HG03354 (cell line): ENCODE measurements at regions not wholly inside any gene's neighbourhood (a gene's known extent, or its start where the extent isn't known, plus 50 kb on each side); places are given as distances from the start of the nearest gene placed in this dataset.
"Not testable (repeated sequence)": the region's sequence is repeated elsewhere in the genome, so short reads cannot be mapped to it uniquely, and the experiment has no call there.

Experiments used
- ATAC-seq: cut with Tn5 transposase; IDR thresholded peaks from one replicate; pipeline ENCODE4 v1.9.1; 2021; ENCODE audit warnings: mild to moderate bottlenecking; ENCODE audit not compliant: unreplicated experiment, poor library complexity, severe bottlenecking

DNA sequence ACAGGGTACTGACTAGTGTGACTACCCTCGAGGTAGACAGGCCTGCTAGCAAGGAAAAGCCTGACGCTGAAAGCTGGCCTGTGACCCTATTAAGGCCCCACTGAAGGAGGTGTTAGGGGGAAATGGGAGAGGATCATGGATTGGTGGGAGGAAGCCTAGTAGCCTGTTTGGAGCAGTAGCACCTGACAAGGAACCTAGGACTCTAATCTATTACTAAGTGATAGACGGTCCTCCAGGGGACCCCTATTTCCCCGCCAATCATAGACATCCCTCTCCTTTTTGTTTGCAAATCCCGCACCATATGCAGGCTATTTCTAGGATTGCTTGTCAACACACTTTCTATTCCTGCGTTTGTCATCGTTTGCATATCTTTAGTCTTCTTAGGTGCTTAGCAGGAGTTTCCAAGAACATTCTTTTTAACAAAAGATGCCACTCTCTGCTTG is 1338.8 kb upstream of the MIR17HG start:
- no peak for ATAC-seq

GRCh38 chr13:90014038-90014437 is 1333.4 kb upstream of the MIR17HG start:
- ATAC-seq: no peak

GRCh38 chr13:90015565-90016507 is 1331.7 kb upstream of the MIR17HG start:
- no peak for ATAC-seq

GRCh38 chr13:90016688-90017087 is 1330.8 kb upstream of the MIR17HG start:
- no peak for ATAC-seq

- no peak for ATAC-seq
Measured at GRCh38 chr13:90020536-90021070, 1326.9 kb upstream of the MIR17HG start.

- ATAC-seq: no peak
Measured at GRCh38 chr13:90027409-90027808, 1320.1 kb upstream of the MIR17HG start.

- no peak for ATAC-seq
Measured at GRCh38 chr13:90032313-90032712, 1315.2 kb upstream of the MIR17HG start.

GRCh38 chr13:90032841-90033493 is 1314.5 kb upstream of the MIR17HG start:
- no peak for ATAC-seq

DNA sequence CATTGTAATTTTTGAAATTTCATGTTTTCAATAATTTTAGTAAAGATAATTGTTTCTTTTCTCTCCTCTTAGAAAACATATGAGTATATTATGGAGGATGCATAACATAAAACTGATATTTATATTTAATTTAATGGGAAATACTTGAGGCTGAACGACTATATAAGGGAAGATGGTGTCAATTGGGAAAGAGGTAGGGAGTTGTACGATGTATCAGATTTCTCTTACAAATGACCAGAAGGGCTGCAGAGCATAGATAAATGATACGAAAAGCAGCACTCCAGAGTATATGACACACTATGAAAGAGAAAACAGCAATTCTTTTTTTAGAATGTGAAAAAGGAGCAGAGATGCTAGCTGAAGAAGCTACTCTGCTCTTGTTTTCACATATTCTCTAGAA is 1308.0 kb upstream of the MIR17HG start:
- ATAC-seq: no peak

DNA sequence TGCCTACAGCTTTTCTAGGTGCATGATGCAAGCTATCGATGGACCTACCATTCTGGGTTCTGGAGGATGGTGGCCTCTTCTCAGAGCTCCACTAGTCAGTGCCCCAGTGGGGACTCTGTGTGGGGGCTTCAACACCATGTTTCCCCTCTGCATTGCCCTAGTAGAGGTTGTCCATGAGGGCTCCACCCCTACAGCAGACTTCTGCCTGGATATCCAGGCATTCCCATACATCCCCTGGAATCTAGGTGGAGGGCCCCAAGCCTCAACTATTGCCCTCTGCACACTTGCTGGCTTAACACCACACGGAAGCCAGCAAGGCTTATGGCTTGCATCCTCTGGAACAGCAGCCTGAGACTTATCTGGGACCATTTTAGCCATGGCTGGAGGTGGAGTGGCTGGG is 1299.9 kb upstream of the MIR17HG start:
- no peak for ATAC-seq

DNA sequence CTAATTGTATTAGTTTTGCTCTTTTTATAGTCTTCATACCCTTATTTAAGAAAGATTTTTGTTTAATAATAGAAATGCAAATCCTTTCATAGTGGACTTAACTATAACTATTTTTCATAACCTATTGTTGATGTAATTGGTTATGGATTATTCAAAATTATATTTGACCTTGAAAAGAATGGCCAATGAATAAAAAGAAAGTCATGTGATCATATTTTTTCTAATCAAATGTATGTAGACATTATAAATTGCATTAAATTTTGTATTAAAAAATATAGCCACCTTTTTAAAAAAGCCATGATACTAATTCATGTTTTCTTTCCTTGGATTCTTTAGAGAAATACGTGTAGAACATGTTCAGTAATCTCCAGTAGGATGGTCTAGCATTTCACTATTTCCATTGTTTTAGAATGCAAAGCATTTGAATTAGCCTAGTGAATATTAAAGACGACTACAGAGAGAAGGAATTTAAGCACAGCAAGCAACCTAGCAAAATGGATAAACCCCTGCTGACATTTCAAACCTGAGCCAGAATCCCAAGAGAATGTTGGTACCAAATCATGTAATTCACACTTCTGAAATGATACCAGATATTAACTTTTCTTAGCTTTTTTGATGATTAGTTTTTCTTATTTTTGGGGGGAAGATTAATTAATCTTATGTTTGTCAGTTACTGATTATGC is 1297.4 kb upstream of the MIR17HG start:
- no peak for ATAC-seq

DNA sequence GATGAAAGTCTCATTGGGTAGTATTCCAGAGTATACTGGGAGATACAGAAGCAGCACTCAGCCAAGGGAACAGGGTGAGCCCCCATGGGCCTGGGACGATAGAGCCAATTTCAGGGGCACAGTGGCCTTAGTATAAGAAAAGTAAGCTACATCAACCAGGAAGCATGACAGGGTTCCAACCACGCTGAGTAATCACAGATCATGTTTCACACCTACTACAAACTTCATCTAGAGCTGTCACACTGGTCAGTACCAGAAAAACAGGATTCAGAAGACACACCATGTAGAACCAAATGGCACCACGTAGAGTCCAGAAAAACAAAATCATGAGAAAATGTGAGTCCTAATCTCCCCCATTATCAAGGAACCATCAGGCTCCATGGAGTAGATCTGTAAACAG is 1292.4 kb upstream of the MIR17HG start:
- ATAC-seq: no peak

DNA sequence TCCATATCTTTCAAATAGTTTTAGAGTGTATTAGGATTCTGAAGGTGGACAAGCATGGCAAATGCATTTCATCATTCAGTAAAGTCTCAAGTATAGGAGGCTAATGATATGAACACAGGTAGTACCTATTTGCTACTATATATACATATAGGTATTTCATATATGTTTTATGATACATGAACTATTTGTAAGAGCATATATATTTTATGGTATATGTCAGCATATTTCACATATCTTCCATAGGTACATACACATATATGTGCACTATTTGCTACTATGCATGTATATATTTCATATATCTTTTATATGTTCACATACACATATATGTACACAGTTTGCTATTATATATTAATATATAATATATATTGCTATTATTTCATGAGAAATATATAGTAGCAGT is 1291.7 kb upstream of the MIR17HG start:
- no peak for ATAC-seq

GRCh38 chr13:90064226-90064625 is 1283.3 kb upstream of the MIR17HG start:
- ATAC-seq: not testable (repeated sequence)

GRCh38 chr13:90068658-90069057 is 1278.8 kb upstream of the MIR17HG start:
- ATAC-seq: no peak

DNA sequence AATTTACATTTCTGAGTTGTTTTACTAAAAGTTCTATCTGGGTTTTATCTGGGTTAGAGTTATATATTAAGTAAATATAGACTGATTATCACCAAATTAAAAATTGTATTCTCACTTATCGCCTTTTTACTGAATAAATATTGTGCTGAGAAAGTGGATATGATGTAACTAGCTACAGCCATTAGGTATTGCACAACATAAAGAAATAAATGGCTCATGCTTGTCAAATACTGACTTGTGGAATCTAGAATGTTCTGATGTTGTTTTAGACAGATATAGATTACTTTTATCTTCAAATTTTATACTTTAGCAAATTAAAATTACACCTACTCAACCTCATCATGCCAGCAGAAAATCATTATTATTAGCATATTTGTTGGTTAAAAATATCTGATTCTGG is 1277.1 kb upstream of the MIR17HG start:
- ATAC-seq: no peak

GRCh38 chr13:90070837-90071525 is 1276.5 kb upstream of the MIR17HG start:
- ATAC-seq: no peak

- ATAC-seq: no peak
Measured at GRCh38 chr13:90084684-90085290, 1262.7 kb upstream of the MIR17HG start.

GRCh38 chr13:90089051-90089450 is 1258.4 kb upstream of the MIR17HG start:
- ATAC-seq: no peak
